ENCODE measurements at regions not wholly inside any gene's neighbourhood (a gene's known extent, or its start where the extent isn't known, plus 50 kb on each side); places are given as distances from the start of the nearest gene placed in this dataset.
"Not testable (repeated sequence)": the region's sequence is repeated elsewhere in the genome, so short reads cannot be mapped to it uniquely, and the experiment has no call there.

- no peak for DNase-seq
Observed at GRCh38 chr10:62597226-62597625, 207.3 kb upstream of the ADO start.

DNA sequence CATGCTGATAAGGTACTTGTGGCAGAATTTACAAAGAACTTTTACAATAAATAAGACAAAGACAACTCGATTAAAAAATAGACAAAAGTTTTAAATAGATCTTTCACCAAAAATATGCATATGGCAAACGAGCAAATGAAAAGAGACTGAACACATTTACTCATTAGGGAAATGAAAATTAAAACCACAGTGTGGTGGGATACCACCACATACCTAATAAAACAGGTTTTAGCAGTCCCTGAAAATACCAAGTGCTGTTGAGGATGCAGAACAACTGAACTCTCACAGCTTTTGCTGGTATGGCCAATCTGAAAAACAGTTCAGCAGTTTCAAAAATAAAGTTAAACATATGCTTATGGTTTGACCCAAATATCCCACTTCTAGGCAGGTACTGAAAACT, 205.4 kb upstream of the ADO start:
- no peak for DNase-seq

DNA sequence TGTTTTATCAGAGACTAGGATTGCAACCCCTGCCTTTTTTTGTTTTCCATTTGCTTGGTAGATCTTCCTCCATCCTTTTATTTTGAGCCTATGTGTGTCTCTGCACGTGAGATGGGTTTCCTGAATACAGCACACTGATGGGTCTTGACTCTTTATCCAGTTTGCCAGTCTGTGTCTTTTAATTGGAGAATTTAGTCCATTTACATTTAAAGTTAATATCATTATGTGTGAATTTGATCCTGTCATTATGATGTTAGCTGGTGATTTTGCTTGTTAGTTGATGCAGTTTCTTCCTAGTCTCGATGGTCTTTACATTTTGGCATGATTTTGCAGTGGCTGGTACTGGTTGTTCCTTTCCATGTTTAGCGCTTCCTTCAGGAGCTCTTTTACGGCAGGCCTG, 198.0 kb upstream of the ADO start:
- not testable (repeated sequence) for DNase-seq

DNA sequence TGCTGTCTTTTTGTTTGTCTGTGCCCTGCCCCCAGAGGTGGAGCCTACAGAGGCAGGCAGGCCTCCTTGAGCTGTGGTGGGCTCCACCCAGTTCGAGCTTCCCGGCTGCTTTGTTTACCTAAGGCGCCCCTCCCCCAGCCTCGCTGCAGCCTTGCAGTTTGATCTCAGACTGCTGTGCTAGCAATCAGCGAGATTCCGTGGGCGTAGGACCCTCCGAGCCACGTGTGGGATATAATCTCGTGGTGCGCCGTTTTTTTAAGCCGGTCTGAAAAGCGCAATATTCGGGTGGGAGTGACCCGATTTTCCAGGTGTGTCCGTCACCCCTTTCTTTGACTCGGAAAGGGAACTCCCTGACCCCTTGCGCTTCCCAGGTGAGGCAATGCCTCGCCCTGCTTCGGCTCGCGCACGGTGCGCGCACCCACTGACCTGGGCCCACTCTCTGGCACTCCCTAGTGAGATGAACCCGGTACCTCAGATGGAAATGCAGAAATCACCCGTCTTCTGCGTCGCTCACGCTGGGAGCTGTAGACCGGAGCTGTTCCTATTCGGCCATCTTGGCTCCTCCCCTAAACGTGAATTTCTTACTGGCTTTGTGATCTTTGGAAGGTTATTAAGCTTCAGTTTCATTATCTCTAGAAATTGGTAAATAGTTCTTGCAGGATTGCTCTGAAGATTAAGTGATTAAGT, 196.2 kb upstream of the ADO start:
- peak; percentile 31 for DNase-seq

DNA sequence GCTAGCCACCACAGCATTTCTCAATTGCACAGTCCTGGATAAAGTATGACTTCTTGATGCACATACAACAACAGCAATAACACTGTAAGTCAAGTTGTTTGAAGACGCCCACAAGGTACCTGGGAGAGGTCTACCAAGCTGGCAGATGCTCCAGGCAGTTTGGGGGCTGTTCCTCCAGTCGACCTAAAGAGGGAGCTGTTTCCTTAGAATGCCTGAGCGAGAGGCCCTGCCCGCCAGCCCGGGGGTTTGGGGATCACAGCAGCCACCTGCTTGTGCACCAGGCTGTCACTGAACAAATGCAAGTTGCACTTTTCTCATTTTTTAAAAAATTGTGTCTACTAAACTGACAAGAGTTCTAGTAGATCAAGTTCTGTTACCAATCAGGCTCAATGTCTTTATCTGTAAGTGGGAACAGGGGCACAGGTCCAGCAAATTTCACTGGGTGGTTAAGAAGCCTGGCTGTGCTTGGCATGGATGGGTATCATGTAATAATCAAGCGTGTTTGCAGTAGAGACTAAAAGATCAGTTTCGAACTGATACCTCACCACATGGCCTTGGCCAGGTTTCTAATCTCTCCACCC, 193.8 kb upstream of the ADO start:
- peak; percentile 78 for DNase-seq

DNA sequence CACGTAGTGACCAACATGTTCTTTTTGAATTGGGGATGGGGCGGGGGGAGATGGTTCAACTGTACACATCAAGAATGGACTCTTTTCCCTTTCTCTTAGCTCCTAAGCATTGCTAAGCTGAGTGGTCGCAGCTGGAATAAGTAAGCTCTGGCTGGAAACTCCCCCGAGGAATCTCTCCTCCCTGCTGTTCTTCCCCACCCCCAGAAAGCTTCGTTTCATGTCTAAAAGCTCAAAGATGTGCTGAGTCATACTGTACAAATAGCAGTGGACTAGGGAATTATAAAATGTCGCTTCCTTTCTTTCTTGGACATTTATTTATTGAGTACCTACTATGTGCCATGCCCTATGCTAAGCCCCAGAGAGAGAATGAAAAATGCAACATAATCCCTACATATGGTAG, 191.1 kb upstream of the ADO start:
- DNase-seq, result no peak

DNA sequence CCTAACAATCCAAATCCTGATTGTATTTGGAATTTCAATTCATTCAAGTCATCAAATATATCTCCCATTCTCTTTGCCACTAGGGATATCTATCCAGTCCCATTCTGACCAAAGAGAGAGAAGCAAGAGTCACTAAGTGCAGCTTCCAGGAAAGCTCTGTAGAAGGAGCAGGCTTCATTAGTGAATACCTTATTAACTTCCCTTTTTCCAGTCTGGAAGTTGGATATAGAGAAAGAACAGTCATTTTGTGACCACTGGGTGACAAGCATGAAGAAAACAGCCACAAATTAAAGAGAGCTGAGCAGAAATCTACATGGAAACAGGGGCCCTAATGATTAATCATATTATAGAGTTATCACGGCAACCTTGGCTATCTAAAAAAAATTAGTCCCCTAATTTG, 190.7 kb upstream of the ADO start:
- DNase-seq, result no peak

DNA sequence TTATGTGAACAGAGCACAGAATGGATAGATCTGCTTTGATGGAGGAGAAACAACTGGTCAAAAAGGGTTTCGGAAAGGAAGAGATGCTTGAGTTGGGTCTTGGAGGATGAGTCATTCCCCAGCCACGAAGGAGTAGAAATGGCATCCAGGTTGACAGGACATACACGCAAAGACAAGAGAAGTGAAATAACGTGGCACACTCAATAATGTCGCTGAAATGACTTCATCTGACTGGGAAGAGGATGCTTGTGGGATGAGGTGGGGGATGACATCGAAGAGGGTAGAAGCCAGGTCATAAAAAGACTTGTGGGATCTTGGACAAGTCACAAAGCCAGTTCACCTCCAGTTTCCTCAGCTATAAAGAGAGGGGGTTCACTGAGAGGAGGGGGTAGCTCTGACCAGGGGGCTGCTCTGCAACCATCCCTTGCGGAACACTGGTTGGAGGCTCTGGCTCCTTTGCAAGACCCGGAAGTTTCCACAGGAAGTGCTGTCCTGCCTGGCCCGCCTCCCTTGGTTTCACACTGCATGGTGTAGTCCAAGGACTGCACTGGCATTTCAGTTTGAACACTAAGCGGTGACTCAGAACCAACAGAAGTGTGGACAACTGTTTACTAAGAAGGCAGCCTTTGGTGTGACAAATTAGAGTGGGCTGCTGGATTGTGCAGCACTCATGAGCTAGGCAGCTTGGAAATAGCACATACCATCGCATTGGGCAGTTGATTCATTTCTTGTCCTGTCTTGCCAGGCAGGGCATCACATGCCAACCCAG, 189.9 kb upstream of the ADO start:
- DNase-seq, result no peak

GRCh38 chr10:62616885-62617590, 187.5 kb upstream of the ADO start:
- no peak for DNase-seq

DNA sequence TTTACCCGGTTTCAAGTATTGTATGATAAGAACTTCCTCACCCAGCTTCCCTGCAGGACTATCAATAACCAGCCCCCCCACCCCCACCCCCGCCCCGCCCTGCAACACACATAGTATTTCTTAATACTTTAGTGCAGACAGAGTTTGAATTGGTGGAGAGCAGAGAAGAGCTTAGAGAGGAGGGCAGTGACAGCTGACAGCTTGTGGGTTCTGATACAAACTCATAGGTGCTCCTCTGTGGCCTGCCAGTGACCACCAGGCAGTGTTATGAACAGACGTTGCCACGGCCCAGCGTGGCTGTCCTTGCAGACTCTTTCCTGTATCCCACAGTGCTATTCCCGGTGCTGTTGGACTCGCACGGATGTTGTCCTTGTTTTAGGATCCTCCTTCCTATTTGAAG, 186.9 kb upstream of the ADO start:
- DNase-seq, result no peak

- no peak for DNase-seq
Observed at GRCh38 chr10:62618054-62618453, 186.5 kb upstream of the ADO start.

DNA sequence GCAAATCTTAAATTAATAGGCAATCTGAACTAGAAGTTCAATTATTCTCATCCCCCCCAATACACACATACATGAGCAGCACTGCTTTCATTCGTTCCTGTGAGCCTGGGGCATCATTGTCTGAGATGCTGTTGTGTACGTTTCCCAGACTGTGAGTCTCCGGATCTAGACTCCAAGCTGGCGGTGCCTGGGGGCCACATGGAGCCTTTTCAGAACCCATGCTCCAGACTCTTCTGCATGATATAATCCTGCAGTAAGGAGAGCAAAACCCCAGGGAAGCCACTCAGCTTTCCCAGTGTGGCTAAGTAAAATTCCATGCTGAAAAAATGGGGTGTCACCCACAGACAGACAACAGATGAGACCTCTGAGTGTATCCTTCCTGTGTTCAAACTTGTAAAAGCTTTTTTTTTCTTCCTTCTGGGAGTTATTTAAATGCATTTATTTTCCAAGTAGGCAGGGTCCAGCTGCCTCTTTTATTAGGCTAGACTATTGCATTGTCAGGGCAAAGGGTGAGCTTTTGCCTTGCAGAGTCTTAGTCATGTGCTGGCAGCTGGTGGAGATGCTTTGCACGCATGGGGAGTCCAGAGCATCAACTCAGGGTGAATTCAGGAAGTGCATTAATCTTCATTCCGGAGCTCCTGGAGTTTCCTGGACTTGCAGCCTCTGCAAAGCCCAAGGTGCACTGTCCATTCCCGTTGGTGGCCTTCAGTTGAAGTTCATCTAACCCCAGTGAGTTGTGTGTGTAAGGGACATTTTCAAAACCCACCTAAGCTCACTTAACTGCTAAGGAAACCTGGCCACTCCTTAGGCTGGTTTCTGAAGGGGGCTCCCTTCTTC, 185.7 kb upstream of the ADO start:
- DNase-seq, result no peak

GRCh38 chr10:62619413-62619738, 185.1 kb upstream of the ADO start:
- DNase-seq, result no peak

DNA sequence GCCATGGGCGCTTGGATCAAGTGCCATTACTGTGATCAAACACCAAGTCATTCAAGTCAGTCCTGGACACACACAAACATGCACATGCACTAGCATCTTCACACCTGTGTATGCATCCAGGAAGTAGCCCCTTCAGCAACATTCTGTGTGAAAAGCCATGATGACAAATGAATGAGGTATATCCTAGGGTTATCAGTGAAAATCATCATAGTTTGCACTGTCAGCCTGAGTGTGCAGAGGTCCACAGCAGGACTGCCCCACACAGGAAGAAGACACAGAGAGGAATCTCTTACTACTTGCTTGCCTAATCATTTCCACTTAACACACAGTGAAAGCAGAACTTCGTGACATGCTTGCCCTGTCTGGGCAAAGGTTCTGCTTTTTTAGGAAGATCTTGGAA, 184.0 kb upstream of the ADO start:
- DNase-seq, result no peak

GRCh38 chr10:62623223-62623622, 181.3 kb upstream of the ADO start:
- no peak for DNase-seq

- no peak for DNase-seq
Observed at GRCh38 chr10:62625484-62625883, 179.0 kb upstream of the ADO start.

GRCh38 chr10:62626079-62626478, 178.4 kb upstream of the ADO start:
- DNase-seq, result no peak

GRCh38 chr10:62626817-62627216, 177.7 kb upstream of the ADO start:
- no peak for DNase-seq

- peak; percentile 53 for DNase-seq
Observed at GRCh38 chr10:62627983-62628382, 176.5 kb upstream of the ADO start.

DNA sequence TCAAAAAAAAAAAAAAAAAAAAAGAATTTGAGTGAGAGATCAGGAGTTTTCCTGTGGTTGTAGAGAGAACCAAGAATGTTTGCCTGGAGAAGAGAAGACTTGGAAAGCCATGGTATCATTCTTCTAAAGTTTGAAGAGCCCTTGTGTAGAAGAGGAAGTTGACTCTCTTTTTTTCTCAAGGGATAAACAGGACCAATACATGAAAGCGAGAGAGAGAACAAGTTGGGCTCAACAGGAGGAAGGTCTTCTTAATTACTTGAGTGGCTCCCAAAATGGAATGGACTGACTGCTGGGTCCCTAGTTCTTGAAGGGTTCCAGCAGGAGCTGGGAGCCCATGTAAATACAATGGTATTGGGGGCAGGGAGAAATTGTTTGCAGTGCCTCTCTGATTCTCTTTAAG, 173.3 kb upstream of the ADO start:
- DNase-seq, result no peak

- DNase-seq, result no peak
Observed at GRCh38 chr10:62632071-62632809, 172.3 kb upstream of the ADO start.

DNA sequence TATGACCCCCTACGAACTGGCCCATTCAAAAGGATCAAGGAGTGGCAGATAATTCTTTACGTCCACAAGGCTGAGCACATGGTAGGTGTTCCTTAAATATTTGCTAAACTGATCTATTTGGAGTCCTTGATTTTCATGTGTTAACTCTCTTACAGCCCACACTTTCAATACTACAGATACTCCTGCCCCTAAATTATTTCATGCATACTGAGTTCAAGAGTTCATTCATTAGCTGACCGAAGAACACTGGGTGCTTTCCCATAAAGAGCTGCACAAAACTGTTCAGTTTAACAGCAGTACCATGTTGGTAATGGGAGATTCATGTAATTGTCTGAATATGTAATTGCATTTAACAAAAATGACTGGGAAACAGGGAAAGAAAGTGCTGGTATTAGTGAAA, 170.5 kb upstream of the ADO start:
- DNase-seq, result no peak
